ENCODE measurements at regions not wholly inside any gene's neighbourhood (a gene's known extent, or its start where the extent isn't known, plus 50 kb on each side); places are given as distances from the start of the nearest gene placed in this dataset.
"Not testable (repeated sequence)": the region's sequence is repeated elsewhere in the genome, so short reads cannot be mapped to it uniquely, and the experiment has no call there.

- DNase-seq, result not testable (repeated sequence)
Measured at GRCh38 chr11:67940440-67940839, 63.5 kb downstream of the UNC93B1 start.

GRCh38 chr11:67938964-67939363 is 64.9 kb downstream of the UNC93B1 start:
- not testable (repeated sequence) for DNase-seq

- not testable (repeated sequence) for DNase-seq
Measured at GRCh38 chr11:67938371-67938770, 65.5 kb downstream of the UNC93B1 start.

GRCh38 chr11:67923565-67923964 is 80.3 kb downstream of the UNC93B1 start:
- not testable (repeated sequence) for DNase-seq

GRCh38 chr11:67920546-67920945 is 83.4 kb downstream of the UNC93B1 start:
- peak; percentile 9 for DNase-seq

- DNase-seq, result not testable (repeated sequence)
Measured at GRCh38 chr11:67912184-67912583, 91.7 kb downstream of the UNC93B1 start.

GRCh38 chr11:67911211-67911610 is 92.7 kb downstream of the UNC93B1 start:
- not testable (repeated sequence) for DNase-seq

GRCh38 chr11:67910803-67911202 is 93.1 kb downstream of the UNC93B1 start:
- DNase-seq, result not testable (repeated sequence)

GRCh38 chr11:67906969-67907368 is 96.9 kb downstream of the UNC93B1 start:
- not testable (repeated sequence) for DNase-seq

- not testable (repeated sequence) for DNase-seq
Measured at GRCh38 chr11:67899462-67899861, 104.4 kb downstream of the UNC93B1 start.

GRCh38 chr11:67893487-67893886 is 110.4 kb downstream of the UNC93B1 start:
- not testable (repeated sequence) for DNase-seq

- DNase-seq, result not testable (repeated sequence)
Measured at GRCh38 chr11:67889646-67890045, 114.3 kb downstream of the UNC93B1 start.

- not testable (repeated sequence) for DNase-seq
Measured at GRCh38 chr11:67888056-67888455, 115.8 kb downstream of the UNC93B1 start.

GRCh38 chr11:67886672-67887071 is 117.2 kb downstream of the UNC93B1 start:
- not testable (repeated sequence) for DNase-seq

GRCh38 chr11:67886207-67886606 is 117.7 kb downstream of the UNC93B1 start:
- not testable (repeated sequence) for DNase-seq

GRCh38 chr11:67885574-67885973 is 118.3 kb downstream of the UNC93B1 start:
- DNase-seq, result not testable (repeated sequence)

- DNase-seq, result peak; percentile 35
Measured at GRCh38 chr11:67884761-67885558, 118.9 kb downstream of the UNC93B1 start.

- DNase-seq, result peak; percentile 8
Measured at GRCh38 chr11:67884073-67884757, 119.7 kb downstream of the UNC93B1 start.

- DNase-seq, result not testable (repeated sequence)
Measured at GRCh38 chr11:67882304-67882703, 121.6 kb downstream of the UNC93B1 start.

GRCh38 chr11:67881836-67882235 is 122.1 kb downstream of the UNC93B1 start:
- not testable (repeated sequence) for DNase-seq

- DNase-seq, result not testable (repeated sequence)
Measured at GRCh38 chr11:67880594-67881196, 123.2 kb downstream of the UNC93B1 start.

GRCh38 chr11:67878666-67879065 is 125.2 kb downstream of the UNC93B1 start:
- DNase-seq, result not testable (repeated sequence)

- not testable (repeated sequence) for DNase-seq
Measured at GRCh38 chr11:67877316-67877715, 126.6 kb downstream of the UNC93B1 start.

All from activated CD4-positive, alpha-beta T cell treated with anti-CD3 and anti-CD28 coated beads, Interleukin-2, amount 50 U/mL, for 1 hour (primary cell).